ENCODE measurements at regions not wholly inside any gene's neighbourhood (a gene's known extent, or its start where the extent isn't known, plus 50 kb on each side); places are given as distances from the start of the nearest gene placed in this dataset.

- TF ChIP-seq ARNT (IDR thresholded peaks at IDR 0.05) (no peak), TARDBP (IDR thresholded peaks at IDR 0.05) (no peak), SUZ12 (IDR thresholded peaks at IDR 0.05) (no peak), FOXK2 (IDR thresholded peaks at IDR 0.05) (no peak), L3MBTL2 (conservative IDR thresholded peaks at IDR 0.05) (no peak), FOXM1 (IDR thresholded peaks at IDR 0.05; ENCODE audit: borderline replicate concordance) (no peak), BHLHE40 (IDR thresholded peaks at IDR 0.05; ENCODE audit: borderline replicate concordance) (no peak), FOXA1 (IDR thresholded peaks at IDR 0.05) (no peak), HDGF (IDR thresholded peaks at IDR 0.05; ENCODE audit: borderline replicate concordance) (no peak), SP1 (IDR thresholded peaks at IDR 0.05) (no peak), NFRKB (IDR thresholded peaks at IDR 0.05) (no peak), CTBP1 (IDR thresholded peaks at IDR 0.05; ENCODE audit: borderline replicate concordance) (no peak), ZNF384 (IDR thresholded peaks at IDR 0.05) (no peak)
These were observed 735.2 kb upstream of the TBX3 start for GRCh38 chr12:115419145-115419646.
